PC-3 (cell line): ENCODE measurements at regions not wholly inside any gene's neighbourhood (a gene's known extent, or its start where the extent isn't known, plus 50 kb on each side); places are given as distances from the start of the nearest gene placed in this dataset.

Experiments
- EZH2 ChIP-seq: fragments of 300-600 bp; sonication (generic); IDR thresholded peaks from one replicate; pipeline ENCODE4 v1.6.1; 2017; ENCODE audit warnings: antibody characterized with exemption, mild to moderate bottlenecking, low read length; ENCODE audit not compliant: unreplicated experiment
- TF ChIP-seq, protein P1 (sequence below): fragments of 300-600 bp; sonication (generic); conservative IDR thresholded peaks from 2 replicates; pipeline ENCODE4 v1.5.1; 2017; ENCODE audit warnings: antibody characterized with exemption, low read depth, mild to moderate bottlenecking, low read length

DNA sequence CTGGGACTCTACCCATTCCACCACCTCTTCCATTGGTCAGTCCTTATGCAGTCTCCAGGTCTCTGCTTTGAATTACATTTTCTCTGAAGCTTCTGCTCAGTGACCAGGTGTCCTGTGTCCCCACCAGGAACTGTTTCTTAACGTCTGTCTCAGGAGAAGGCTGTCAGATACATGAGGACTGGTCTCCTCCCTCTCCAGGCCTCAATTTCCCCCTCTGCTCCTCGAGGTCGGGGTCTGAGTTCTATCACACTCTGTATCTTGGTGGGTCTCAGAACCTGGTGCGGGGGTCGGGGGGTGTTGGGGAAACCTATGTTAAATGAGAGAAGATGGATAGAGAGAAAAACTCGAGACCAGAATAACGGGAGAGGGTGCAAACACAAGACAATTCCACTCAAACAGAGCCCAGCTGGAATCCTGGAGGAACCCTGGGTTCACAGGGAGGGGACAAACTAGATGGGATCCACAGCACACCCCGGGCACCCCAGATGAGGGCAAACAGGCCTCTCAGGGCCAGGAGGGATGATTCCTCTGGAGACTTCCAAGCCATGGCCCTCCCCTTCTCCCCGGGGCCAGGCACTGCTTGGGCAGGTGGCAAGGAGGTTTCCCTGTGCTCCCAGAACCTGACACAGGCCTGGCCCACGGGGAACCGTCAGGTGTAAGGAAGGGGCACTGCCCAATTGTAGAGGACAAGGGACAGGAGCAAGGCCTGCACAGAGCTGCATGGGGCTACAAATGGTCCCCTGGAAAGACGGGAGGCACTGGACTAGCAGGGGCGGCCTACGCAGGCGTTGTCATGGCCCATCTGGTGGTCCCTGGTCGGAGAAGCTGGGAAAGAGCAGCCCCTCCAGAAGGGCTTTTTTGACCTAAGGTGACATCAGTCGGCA is 313.2 kb upstream of the DIO3 start:
- TF ChIP-seq, protein P1, sequence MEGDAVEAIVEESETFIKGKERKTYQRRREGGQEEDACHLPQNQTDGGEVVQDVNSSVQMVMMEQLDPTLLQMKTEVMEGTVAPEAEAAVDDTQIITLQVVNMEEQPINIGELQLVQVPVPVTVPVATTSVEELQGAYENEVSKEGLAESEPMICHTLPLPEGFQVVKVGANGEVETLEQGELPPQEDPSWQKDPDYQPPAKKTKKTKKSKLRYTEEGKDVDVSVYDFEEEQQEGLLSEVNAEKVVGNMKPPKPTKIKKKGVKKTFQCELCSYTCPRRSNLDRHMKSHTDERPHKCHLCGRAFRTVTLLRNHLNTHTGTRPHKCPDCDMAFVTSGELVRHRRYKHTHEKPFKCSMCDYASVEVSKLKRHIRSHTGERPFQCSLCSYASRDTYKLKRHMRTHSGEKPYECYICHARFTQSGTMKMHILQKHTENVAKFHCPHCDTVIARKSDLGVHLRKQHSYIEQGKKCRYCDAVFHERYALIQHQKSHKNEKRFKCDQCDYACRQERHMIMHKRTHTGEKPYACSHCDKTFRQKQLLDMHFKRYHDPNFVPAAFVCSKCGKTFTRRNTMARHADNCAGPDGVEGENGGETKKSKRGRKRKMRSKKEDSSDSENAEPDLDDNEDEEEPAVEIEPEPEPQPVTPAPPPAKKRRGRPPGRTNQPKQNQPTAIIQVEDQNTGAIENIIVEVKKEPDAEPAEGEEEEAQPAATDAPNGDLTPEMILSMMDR, result no peak
- no peak for TF ChIP-seq EZH2
